ENCODE measurements at regions not wholly inside any gene's neighbourhood (a gene's known extent, or its start where the extent isn't known, plus 50 kb on each side); places are given as distances from the start of the nearest gene placed in this dataset.

DNA sequence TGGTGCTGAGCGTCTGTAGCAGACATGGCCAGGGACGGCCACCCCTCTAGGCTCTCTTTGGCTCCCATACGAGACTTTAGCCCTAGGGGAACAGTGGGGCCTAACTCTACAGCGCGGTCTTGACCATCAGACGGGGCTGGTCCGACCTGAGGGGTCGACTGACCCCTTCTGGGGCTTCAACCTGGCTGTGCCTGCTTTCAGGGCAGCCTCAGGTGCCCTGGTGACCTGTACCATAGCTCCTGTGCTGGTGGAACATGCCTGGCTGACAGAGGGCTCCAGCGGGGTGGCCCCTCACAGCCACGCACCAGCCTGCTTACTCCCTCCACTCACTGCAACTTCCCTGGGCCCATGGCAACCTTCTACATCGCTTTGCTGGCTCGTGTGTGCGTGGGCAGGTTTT lies 423.4 kb upstream of the SEMA6A start (continued):
- TF ChIP-seq, protein P1, sequence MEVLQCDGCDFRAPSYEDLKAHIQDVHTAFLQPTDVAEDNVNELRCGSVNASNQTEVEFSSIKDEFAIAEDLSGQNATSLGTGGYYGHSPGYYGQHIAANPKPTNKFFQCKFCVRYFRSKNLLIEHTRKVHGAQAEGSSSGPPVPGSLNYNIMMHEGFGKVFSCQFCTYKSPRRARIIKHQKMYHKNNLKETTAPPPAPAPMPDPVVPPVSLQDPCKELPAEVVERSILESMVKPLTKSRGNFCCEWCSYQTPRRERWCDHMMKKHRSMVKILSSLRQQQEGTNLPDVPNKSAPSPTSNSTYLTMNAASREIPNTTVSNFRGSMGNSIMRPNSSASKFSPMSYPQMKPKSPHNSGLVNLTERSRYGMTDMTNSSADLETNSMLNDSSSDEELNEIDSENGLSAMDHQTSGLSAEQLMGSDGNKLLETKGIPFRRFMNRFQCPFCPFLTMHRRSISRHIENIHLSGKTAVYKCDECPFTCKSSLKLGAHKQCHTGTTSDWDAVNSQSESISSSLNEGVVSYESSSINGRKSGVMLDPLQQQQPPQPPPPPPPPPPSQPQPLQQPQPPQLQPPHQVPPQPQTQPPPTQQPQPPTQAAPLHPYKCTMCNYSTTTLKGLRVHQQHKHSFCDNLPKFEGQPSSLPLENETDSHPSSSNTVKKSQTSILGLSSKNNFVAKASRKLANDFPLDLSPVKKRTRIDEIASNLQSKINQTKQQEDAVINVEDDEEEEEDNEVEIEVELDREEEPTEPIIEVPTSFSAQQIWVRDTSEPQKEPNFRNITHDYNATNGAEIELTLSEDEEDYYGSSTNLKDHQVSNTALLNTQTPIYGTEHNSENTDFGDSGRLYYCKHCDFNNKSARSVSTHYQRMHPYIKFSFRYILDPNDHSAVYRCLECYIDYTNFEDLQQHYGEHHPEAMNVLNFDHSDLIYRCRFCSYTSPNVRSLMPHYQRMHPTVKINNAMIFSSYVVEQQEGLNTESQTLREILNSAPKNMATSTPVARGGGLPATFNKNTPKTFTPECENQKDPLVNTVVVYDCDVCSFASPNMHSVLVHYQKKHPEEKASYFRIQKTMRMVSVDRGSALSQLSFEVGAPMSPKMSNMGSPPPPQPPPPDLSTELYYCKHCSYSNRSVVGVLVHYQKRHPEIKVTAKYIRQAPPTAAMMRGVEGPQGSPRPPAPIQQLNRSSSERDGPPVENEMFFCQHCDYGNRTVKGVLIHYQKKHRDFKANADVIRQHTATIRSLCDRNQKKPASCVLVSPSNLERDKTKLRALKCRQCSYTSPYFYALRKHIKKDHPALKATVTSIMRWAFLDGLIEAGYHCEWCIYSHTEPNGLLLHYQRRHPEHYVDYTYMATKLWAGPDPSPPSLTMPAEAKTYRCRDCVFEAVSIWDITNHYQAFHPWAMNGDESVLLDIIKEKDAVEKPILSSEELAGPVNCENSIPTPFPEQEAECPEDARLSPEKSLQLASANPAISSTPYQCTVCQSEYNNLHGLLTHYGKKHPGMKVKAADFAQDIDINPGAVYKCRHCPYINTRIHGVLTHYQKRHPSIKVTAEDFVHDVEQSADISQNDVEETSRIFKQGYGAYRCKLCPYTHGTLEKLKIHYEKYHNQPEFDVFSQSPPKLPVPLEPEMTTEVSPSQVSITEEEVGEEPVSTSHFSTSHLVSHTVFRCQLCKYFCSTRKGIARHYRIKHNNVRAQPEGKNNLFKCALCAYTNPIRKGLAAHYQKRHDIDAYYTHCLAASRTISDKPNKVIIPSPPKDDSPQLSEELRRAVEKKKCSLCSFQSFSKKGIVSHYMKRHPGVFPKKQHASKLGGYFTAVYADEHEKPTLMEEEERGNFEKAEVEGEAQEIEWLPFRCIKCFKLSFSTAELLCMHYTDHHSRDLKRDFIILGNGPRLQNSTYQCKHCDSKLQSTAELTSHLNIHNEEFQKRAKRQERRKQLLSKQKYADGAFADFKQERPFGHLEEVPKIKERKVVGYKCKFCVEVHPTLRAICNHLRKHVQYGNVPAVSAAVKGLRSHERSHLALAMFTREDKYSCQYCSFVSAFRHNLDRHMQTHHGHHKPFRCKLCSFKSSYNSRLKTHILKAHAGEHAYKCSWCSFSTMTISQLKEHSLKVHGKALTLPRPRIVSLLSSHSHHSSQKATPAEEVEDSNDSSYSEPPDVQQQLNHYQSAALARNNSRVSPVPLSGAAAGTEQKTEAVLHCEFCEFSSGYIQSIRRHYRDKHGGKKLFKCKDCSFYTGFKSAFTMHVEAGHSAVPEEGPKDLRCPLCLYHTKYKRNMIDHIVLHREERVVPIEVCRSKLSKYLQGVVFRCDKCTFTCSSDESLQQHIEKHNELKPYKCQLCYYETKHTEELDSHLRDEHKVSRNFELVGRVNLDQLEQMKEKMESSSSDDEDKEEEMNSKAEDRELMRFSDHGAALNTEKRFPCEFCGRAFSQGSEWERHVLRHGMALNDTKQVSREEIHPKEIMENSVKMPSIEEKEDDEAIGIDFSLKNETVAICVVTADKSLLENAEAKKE (CRISPR knock-in tag; IDR thresholded peaks at IDR 0.05) = no peak

DNA sequence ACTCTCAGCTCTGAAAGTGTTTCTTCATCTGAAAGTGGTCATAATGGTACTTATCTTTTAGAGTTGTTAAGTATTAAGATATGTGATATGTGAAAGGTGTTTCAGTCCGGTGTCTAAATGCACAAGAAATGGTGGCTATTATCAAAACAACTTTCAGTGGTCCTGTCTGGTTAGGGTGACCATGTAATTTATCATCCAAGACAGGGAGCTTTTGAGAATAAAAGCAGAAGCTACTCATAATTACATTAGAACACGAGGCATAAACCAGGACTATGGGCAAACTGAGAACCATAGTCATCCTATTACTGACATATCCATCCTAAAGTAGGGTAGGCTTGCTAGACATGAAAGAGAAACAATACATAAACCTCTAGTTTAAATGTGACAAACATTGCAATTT lies 418.1 kb upstream of the SEMA6A start:
- Histone ChIP-seq H3F3A (replicated peaks; ENCODE audit: low read depth) (no peaks in the 10 kb centered on the region), H3K4me1 (ENCODE audit: insufficient read depth) (no peaks in the 10 kb centered on the region), H2AFZ (no peak overlapping the region), H3K27ac (ENCODE audit: low read depth) (no peak overlapping the region), H3K79me2 (replicated peaks; ENCODE audit: insufficient read depth) (no peaks in the 10 kb centered on the region), H3K9me2 (ENCODE audit: insufficient read depth) (no peaks in the 10 kb centered on the region), H3K4me3 (no peak overlapping the region), H3K36me3 (ENCODE audit: insufficient read depth) (no peaks in the 10 kb centered on the region), H4K20me1 (replicated peaks; ENCODE audit: insufficient read depth) (no peaks in the 10 kb centered on the region), H3K4me2 (no peak overlapping the region), H3K27me3 (ENCODE audit: insufficient read depth) (no peaks in the 10 kb centered on the region)
- H3K36me3 Mint-ChIP-seq (ENCODE audit: low read depth) = 0 out of 3 replicates have a peak, but pooled peaks cover 2% of the 10 kb centered on the region
- ATAC-seq = no peak
- H3K27me3 Mint-ChIP-seq (ENCODE audit: insufficient read depth, low read depth, poor library complexity) = peaks cover 2% of the 10 kb centered on the region
- no peak overlapping the region for H3K4me3 Mint-ChIP-seq
- no peak for DNase-seq (ENCODE audit: low spot score)
- no peaks in the 10 kb centered on the region for H3K4me1 Mint-ChIP-seq
- no peak overlapping the region for H3K27ac Mint-ChIP-seq
- no peak for TF ChIP-seq ZNF114 (CRISPR knock-in tag; IDR thresholded peaks at IDR 0.05)
- TF ChIP-seq, protein P2, sequence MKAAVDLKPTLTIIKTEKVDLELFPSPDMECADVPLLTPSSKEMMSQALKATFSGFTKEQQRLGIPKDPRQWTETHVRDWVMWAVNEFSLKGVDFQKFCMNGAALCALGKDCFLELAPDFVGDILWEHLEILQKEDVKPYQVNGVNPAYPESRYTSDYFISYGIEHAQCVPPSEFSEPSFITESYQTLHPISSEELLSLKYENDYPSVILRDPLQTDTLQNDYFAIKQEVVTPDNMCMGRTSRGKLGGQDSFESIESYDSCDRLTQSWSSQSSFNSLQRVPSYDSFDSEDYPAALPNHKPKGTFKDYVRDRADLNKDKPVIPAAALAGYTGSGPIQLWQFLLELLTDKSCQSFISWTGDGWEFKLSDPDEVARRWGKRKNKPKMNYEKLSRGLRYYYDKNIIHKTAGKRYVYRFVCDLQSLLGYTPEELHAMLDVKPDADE (IDR thresholded peaks at IDR 0.05) = no peak
- no peak for TF ChIP-seq EZH2phosphoT487 (IDR thresholded peaks at IDR 0.05; ENCODE audit: unreplicated experiment)
- TF ChIP-seq POLR2AphosphoS5 (IDR thresholded peaks at IDR 0.05; ENCODE audit: low read depth) = no peak
- no peak for TF ChIP-seq NANOG (IDR thresholded peaks at IDR 0.05; ENCODE audit: borderline replicate concordance)
- H3K9me3 Mint-ChIP-seq = no peaks in the 10 kb centered on the region

All from GM23338 (cell line).